Activated CD4-positive, alpha-beta T cell treated with anti-CD3 and anti-CD28 coated beads for 24 hours (primary cell): ENCODE measurements at regions not wholly inside any gene's neighbourhood (a gene's known extent, or its start where the extent isn't known, plus 50 kb on each side); places are given as distances from the start of the nearest gene placed in this dataset.

Experiments
- DNase-seq, 2 donors: peaks; one replicate each; pipeline ENCODE4 v3.0.0-alpha.2; 2020; ENCODE audit warnings: low read depth in 2 of 2

GRCh38 chr18:75809151-75809925, 381.8 kb upstream of the SMIM21 start:
- DNase-seq = no peak

GRCh38 chr18:75805265-75805664, 377.8 kb upstream of the SMIM21 start:
- no peak for DNase-seq

DNA sequence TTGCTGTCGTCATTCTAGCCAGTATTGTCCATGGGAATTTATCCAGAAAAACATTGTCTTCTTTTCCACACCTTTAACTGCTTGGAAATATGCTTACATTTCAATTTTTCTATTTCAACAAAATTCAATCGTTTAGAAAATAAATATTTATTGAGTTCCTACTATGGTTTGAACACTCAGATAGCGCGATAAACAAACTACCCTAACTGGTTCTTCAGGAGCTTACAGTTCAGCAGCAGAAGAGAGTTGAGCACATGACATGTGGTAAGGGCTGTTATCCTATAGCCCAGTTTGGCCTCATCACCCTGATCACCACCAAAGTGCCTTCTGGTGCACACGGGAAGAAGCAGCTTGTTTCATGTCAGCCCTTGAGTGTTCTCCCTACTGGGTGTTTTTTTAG, 375.2 kb upstream of the SMIM21 start:
- no peak for DNase-seq

GRCh38 chr18:75801178-75801577, 373.7 kb upstream of the SMIM21 start:
- no peak for DNase-seq

DNA sequence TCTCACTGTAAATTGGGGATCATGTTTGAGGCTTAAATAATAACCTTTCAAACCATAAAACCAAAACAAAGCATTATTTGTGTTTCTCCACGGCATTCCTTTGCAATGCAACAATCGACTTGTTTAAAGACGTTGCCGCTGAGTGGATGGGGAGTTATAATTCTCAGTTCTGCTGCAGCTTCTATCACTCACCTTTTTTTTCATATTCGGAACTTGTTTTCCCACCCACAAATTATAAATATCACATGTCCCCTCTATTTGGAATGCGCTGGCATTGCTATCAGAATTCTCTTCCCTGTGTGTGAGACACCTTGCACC, 372.8 kb upstream of the SMIM21 start:
- DNase-seq = no peak

- no peak for DNase-seq
Measured at GRCh38 chr18:75799449-75800330, 372.2 kb upstream of the SMIM21 start.

GRCh38 chr18:75797046-75797445, 369.5 kb upstream of the SMIM21 start:
- no peak for DNase-seq

GRCh38 chr18:75790796-75791195, 363.3 kb upstream of the SMIM21 start:
- no peak for DNase-seq

GRCh38 chr18:75790111-75790510, 362.6 kb upstream of the SMIM21 start:
- DNase-seq = no peak

GRCh38 chr18:75785834-75786233, 358.3 kb upstream of the SMIM21 start:
- no peak for DNase-seq

GRCh38 chr18:75785206-75785605, 357.7 kb upstream of the SMIM21 start:
- DNase-seq = no peak

DNA sequence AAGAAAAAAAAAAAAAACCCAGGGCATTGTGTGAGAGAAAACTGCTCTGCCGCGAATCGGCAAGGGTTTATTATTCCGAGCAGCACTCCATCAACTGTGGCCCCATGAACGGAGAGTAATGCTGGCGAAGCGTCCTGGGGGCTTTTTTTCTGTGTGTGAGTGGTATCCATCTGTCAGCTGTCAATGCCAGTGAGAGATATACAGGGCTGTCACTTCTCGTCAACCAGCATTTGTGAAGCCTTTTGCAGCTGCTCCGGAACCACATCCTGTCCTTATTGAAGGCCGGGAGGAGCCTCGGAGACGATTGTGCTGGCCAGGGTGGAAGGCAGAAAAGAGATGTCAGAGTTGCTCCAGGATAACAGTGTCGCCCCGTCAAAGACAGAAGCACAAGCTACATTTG, 356.9 kb upstream of the SMIM21 start:
- DNase-seq = no peak

- DNase-seq = no peak
Measured at GRCh38 chr18:75783566-75784281, 356.2 kb upstream of the SMIM21 start.

- no peak for DNase-seq
Measured at GRCh38 chr18:75782826-75783225, 355.3 kb upstream of the SMIM21 start.

DNA sequence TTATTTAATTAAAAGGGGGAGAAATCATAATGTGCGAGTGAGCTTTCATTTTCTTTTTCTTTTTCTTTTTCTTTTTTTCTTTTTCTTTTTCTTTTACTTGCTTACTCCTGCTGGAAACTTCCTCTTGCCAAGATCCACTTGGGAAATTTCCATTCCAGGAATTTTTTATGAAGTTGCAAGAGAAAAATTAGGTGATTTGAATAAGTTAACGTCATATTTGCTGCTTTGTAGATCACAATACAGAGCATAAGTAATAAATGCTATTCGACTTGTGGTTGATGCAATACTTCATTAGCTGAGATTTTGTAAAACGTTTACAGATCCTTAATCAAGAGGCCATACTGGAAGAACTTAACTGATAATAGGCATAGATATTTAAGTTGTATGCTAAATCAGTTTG, 354.7 kb upstream of the SMIM21 start:
- DNase-seq = no peak

GRCh38 chr18:75779910-75780309, 352.4 kb upstream of the SMIM21 start:
- DNase-seq = no peak

DNA sequence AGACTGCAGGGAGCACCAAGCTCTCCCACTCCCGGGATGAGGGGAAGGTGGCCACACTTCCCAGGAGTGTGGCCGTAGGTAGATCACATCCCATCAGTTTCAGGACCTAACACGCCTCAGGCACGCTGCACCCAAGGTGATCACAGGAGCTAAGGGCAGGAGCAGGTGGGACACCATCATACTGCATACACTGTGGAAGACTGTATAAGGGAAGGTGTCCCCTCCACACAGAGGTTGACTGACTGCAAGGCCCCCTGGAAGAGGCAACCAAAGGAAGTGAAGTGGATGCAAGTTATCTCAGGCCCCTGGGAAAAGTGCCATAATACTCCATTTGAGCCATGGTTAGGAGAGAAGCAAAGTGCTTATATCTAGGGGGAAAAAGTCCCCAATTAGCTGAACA, 351.9 kb upstream of the SMIM21 start:
- no peak for DNase-seq

DNA sequence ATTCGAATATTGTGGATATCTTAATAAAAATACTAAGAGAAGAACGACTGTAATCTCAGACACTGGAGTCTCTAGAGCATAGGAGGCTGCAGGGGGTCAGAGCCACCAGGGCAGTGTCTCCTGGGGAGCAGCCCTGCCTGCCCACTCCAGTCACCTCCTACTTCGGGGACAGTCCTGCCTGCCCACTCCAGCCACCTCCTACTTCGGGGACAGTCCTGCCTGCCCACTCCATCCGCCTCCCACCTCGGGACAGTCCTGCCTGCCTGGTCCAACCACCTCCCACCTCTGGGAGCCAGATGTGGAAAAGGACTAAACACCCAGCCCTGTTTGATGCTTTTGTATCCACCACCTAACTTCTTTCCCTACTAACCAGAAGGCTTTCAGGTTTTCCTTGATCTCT, 350.1 kb upstream of the SMIM21 start:
- no peak for DNase-seq

GRCh38 chr18:75775121-75775520, 347.6 kb upstream of the SMIM21 start:
- DNase-seq = no peak

DNA sequence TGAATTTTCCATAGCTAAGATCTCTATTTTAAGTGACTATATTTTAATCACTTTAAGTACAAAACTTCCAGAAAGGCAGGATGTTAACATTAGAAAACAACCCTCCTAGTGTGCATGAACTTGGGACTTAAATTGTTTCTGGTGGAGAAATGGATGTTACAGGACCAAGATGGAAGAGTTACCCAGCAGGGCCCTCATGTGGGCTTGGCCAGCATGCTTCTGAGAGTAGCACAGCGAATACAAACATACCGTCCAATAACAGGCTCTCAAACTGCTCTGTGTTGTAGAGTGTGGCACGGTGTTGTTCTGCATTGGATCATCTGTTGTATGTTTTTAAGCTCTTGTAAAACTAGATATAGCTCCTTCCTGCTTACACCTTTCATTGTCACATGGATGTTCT, 346.1 kb upstream of the SMIM21 start:
- no peak for DNase-seq

GRCh38 chr18:75762758-75763157, 335.3 kb upstream of the SMIM21 start:
- no peak for DNase-seq

- DNase-seq = no peak
Measured at GRCh38 chr18:75760208-75760607, 332.7 kb upstream of the SMIM21 start.

- DNase-seq = no peak
Measured at GRCh38 chr18:75757951-75758350, 330.4 kb upstream of the SMIM21 start.
